ENCODE measurements at regions not wholly inside any gene's neighbourhood (a gene's known extent, or its start where the extent isn't known, plus 50 kb on each side); places are given as distances from the start of the nearest gene placed in this dataset.
A peak's percentile ranks its signal among the peaks of the same experiment; 100 is the strongest.

DNA sequence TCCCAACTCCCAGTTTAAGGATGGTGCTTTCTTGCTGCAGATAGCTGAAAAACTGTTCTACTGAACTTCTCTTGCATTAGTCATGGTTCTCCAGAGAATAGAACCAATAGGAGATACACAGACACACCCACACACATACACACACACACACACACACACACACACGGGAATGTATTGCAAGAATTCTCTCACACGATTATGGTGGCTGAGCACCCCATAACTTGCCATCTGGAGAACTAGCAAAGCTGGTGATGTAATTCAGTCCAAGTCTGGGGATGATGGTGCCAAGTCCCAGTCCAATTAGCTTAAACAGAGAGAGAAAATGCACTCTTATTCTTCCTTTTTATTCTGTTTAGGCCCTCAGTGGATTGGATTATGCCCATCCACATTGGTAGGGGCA is 643.9 kb downstream of the DIAPH3 start:
- Histone ChIP-seq H3K4me1 (ENCODE audit: control insufficient read depth, insufficient read depth, low read length) (no peaks in the 10 kb centered on the region), H3K4me3 (ENCODE audit: low read depth, low read length) (no peak overlapping the region), H3K9me3 (ENCODE audit: control insufficient read depth, insufficient read depth, low read depth, low read length) (no peaks in the 10 kb centered on the region), H3K27ac (ENCODE audit: extremely low read depth, low read depth, low read length) (no peak overlapping the region), H3K36me3 (ENCODE audit: control insufficient read depth in 2 of 2, insufficient read depth in 1 of 2, low read length in 2 of 2) (no peaks in the 10 kb centered on the region)
- CTCF ChIA-PET: no interaction called here
- POLR2A ChIA-PET: no interaction called here
- no peak for TF ChIP-seq ZNF664 (tag by site-specific recombination; IDR thresholded peaks at IDR 0.05)

GRCh38 chr13:59521549-59521948 is 642.2 kb downstream of the DIAPH3 start:
- H3K27ac ChIP-seq (ENCODE audit: extremely low read depth, low read depth, low read length): no peak overlapping the region
- H3K9me3 ChIP-seq (ENCODE audit: control insufficient read depth, insufficient read depth, low read depth, low read length): no peaks in the 10 kb centered on the region
- no peaks in the 10 kb centered on the region for H3K4me1 ChIP-seq (ENCODE audit: control insufficient read depth, insufficient read depth, low read length)
- no peak overlapping the region for H3K4me3 ChIP-seq (ENCODE audit: low read depth, low read length)
- POLR2A ChIA-PET: no interaction called here
- TF ChIP-seq ZNF266 (tag by site-specific recombination; IDR thresholded peaks at IDR 0.05; ENCODE audit: low read depth) (no peak), ZNF10 (tag by site-specific recombination; IDR thresholded peaks at IDR 0.05) (peak; percentile 91), PRDM1 (tag by site-specific recombination; IDR thresholded peaks at IDR 0.05) (no peak), ZFHX2 (tag by site-specific recombination; conservative IDR thresholded peaks at IDR 0.05) (no peak)
- TF ChIP-seq, protein P1, sequence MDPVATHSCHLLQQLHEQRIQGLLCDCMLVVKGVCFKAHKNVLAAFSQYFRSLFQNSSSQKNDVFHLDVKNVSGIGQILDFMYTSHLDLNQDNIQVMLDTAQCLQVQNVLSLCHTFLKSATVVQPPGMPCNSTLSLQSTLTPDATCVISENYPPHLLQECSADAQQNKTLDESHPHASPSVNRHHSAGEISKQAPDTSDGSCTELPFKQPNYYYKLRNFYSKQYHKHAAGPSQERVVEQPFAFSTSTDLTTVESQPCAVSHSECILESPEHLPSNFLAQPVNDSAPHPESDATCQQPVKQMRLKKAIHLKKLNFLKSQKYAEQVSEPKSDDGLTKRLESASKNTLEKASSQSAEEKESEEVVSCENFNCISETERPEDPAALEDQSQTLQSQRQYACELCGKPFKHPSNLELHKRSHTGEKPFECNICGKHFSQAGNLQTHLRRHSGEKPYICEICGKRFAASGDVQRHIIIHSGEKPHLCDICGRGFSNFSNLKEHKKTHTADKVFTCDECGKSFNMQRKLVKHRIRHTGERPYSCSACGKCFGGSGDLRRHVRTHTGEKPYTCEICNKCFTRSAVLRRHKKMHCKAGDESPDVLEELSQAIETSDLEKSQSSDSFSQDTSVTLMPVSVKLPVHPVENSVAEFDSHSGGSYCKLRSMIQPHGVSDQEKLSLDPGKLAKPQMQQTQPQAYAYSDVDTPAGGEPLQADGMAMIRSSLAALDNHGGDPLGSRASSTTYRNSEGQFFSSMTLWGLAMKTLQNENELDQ (tag by site-specific recombination; IDR thresholded peaks at IDR 0.05; ENCODE audit: low read depth): no peak
- TF ChIP-seq, protein P2, sequence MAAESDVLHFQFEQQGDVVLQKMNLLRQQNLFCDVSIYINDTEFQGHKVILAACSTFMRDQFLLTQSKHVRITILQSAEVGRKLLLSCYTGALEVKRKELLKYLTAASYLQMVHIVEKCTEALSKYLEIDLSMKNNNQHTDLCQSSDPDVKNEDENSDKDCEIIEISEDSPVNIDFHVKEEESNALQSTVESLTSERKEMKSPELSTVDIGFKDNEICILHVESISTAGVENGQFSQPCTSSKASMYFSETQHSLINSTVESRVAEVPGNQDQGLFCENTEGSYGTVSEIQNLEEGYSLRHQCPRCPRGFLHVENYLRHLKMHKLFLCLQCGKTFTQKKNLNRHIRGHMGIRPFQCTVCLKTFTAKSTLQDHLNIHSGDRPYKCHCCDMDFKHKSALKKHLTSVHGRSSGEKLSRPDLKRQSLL (tag by site-specific recombination; IDR thresholded peaks at IDR 0.05): no peak
- CTCF ChIA-PET: no interaction called here
- no peaks in the 10 kb centered on the region for H3K36me3 ChIP-seq (ENCODE audit: control insufficient read depth in 2 of 2, insufficient read depth in 1 of 2, low read length in 2 of 2)

DNA sequence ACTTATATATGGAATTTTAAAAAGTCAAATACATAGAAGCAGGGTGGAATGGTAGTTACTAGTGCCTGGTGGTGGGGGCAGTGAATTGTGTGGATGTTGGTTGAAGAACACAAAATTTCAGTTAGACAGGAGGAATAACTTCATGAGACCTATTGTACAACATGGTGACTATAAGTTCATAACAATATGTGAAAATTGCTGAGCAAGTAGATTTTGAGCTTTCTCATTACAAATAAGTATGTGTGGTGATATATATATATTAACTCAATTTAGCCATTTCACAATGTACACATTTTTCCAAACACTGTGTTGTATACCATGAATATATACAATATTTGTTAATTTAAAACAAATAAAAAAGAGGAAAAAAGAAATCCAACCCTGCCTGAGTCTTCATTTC is 641.1 kb downstream of the DIAPH3 start:
- no peaks in the 10 kb centered on the region for H3K9me3 ChIP-seq (ENCODE audit: control insufficient read depth, insufficient read depth, low read depth, low read length)
- no peak overlapping the region for H3K4me3 ChIP-seq (ENCODE audit: low read depth, low read length)
- H3K27ac ChIP-seq (ENCODE audit: extremely low read depth, low read depth, low read length): no peak overlapping the region
- ChIA-PET POLR2A (no interaction called here), CTCF (no interaction called here)
- no peaks in the 10 kb centered on the region for H3K4me1 ChIP-seq (ENCODE audit: control insufficient read depth, insufficient read depth, low read length)
- TF ChIP-seq ZBTB20 (tag by site-specific recombination; IDR thresholded peaks at IDR 0.05) (no peak), SCRT2 (tag by site-specific recombination; IDR thresholded peaks at IDR 0.05) (no peak), GFI1B (tag by site-specific recombination; IDR thresholded peaks at IDR 0.05) (no peak)
- no peaks in the 10 kb centered on the region for H3K36me3 ChIP-seq (ENCODE audit: control insufficient read depth in 2 of 2, insufficient read depth in 1 of 2, low read length in 2 of 2)

GRCh38 chr13:59527500-59527899 is 636.2 kb downstream of the DIAPH3 start:
- POLR2A ChIA-PET: no interaction called here
- CTCF ChIA-PET: interaction anchor here (0.7 kb wide), 2 partner anchors 9 to 662 kb away, joined by 3 read pairs; no protein-coding TSS in a partner anchor
- TF ChIP-seq ZSCAN23 (tag by site-specific recombination; IDR thresholded peaks at IDR 0.05) (no peak), ZNF600 (tag by site-specific recombination; IDR thresholded peaks at IDR 0.05) (no peak), ZNF132 (tag by site-specific recombination; IDR thresholded peaks at IDR 0.05; ENCODE audit: borderline replicate concordance) (no peak), PRDM2 (tag by site-specific recombination; IDR thresholded peaks at IDR 0.05; ENCODE audit: borderline replicate concordance) (no peak), BCL11A (tag by site-specific recombination; IDR thresholded peaks at IDR 0.05; ENCODE audit: low read depth) (no peak), ZNF658 (tag by site-specific recombination; IDR thresholded peaks at IDR 0.05) (no peak)
- TF ChIP-seq, protein P3, sequence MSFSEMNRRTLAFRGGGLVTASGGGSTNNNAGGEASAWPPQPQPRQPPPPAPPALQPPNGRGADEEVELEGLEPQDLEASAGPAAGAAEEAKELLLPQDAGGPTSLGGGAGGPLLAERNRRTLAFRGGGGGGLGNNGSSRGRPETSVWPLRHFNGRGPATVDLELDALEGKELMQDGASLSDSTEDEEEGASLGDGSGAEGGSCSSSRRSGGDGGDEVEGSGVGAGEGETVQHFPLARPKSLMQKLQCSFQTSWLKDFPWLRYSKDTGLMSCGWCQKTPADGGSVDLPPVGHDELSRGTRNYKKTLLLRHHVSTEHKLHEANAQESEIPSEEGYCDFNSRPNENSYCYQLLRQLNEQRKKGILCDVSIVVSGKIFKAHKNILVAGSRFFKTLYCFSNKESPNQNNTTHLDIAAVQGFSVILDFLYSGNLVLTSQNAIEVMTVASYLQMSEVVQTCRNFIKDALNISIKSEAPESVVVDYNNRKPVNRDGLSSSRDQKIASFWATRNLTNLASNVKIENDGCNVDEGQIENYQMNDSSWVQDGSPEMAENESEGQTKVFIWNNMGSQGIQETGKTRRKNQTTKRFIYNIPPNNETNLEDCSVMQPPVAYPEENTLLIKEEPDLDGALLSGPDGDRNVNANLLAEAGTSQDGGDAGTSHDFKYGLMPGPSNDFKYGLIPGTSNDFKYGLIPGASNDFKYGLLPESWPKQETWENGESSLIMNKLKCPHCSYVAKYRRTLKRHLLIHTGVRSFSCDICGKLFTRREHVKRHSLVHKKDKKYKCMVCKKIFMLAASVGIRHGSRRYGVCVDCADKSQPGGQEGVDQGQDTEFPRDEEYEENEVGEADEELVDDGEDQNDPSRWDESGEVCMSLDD (tag by site-specific recombination; IDR thresholded peaks at IDR 0.05): no peak

More at GRCh38 chr13:59527500-59527899, 636.2 kb downstream of the DIAPH3 start:
- Histone ChIP-seq H3K36me3 (ENCODE audit: control insufficient read depth in 2 of 2, insufficient read depth in 1 of 2, low read length in 2 of 2) (no peaks in the 10 kb centered on the region), H3K4me3 (ENCODE audit: low read depth, low read length) (no peak overlapping the region), H3K4me1 (ENCODE audit: control insufficient read depth, insufficient read depth, low read length) (peaks cover under 1% of the 10 kb centered on the region), H3K9me3 (ENCODE audit: control insufficient read depth, insufficient read depth, low read depth, low read length) (no peaks in the 10 kb centered on the region), H3K27ac (ENCODE audit: extremely low read depth, low read depth, low read length) (no peak overlapping the region)

Measured in HEK293 (cell line).